ENCODE measurements at regions not wholly inside any gene's neighbourhood (a gene's known extent, or its start where the extent isn't known, plus 50 kb on each side); places are given as distances from the start of the nearest gene placed in this dataset.

DNA sequence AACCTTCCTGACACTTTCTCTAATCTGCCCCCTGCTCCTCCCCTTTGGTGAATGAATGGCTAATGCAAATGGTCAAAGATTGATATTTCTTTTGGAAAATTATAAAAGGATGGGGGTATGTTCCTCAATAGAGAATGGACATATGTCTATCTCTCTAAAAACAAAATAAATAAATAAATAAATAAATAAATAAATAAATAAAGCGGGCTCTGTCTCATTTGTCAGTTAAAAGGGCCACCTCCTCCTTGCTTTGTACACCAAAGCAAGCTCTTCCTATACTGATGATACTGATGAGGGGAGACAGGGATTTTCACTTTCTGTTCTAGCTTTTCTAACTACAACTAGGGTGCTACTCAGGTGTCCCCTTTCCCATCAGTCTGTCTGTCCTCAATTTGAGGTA, 135.5 kb upstream of the SPACA1 start:
- TF ChIP-seq, protein P1, sequence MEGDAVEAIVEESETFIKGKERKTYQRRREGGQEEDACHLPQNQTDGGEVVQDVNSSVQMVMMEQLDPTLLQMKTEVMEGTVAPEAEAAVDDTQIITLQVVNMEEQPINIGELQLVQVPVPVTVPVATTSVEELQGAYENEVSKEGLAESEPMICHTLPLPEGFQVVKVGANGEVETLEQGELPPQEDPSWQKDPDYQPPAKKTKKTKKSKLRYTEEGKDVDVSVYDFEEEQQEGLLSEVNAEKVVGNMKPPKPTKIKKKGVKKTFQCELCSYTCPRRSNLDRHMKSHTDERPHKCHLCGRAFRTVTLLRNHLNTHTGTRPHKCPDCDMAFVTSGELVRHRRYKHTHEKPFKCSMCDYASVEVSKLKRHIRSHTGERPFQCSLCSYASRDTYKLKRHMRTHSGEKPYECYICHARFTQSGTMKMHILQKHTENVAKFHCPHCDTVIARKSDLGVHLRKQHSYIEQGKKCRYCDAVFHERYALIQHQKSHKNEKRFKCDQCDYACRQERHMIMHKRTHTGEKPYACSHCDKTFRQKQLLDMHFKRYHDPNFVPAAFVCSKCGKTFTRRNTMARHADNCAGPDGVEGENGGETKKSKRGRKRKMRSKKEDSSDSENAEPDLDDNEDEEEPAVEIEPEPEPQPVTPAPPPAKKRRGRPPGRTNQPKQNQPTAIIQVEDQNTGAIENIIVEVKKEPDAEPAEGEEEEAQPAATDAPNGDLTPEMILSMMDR (conservative IDR thresholded peaks at IDR 0.05 in 1 of 2, IDR thresholded peaks at IDR 0.05 in 1 of 2; ENCODE audit: low read depth in 1 of 2, low read length in 2 of 2): no peak
- no peak for TF ChIP-seq EZH2 (IDR thresholded peaks at IDR 0.05; ENCODE audit: low read length, missing control alignments)
